GM18907 (cell line): ENCODE measurements at regions not wholly inside any gene's neighbourhood (a gene's known extent, or its start where the extent isn't known, plus 50 kb on each side); places are given as distances from the start of the nearest gene placed in this dataset.
"Not testable (repeated sequence)": the region's sequence is repeated elsewhere in the genome, so short reads cannot be mapped to it uniquely, and the experiment has no call there.

Experiments used
- ATAC-seq: cut with Tn5 transposase; IDR thresholded peaks from one replicate; pipeline ENCODE4 v1.9.1; 2021; ENCODE audit warnings: mild to moderate bottlenecking, moderate library complexity; ENCODE audit not compliant: unreplicated experiment

GRCh38 chr10:120187168-120187567 is 269.9 kb upstream of the PLPP4 start:
- ATAC-seq = not testable (repeated sequence)

GRCh38 chr10:120188950-120189349 is 268.1 kb upstream of the PLPP4 start:
- ATAC-seq = no peak

GRCh38 chr10:120195984-120196712 is 260.9 kb upstream of the PLPP4 start:
- no peak for ATAC-seq

- ATAC-seq = no peak
Measured at GRCh38 chr10:120204877-120205276, 252.2 kb upstream of the PLPP4 start.

DNA sequence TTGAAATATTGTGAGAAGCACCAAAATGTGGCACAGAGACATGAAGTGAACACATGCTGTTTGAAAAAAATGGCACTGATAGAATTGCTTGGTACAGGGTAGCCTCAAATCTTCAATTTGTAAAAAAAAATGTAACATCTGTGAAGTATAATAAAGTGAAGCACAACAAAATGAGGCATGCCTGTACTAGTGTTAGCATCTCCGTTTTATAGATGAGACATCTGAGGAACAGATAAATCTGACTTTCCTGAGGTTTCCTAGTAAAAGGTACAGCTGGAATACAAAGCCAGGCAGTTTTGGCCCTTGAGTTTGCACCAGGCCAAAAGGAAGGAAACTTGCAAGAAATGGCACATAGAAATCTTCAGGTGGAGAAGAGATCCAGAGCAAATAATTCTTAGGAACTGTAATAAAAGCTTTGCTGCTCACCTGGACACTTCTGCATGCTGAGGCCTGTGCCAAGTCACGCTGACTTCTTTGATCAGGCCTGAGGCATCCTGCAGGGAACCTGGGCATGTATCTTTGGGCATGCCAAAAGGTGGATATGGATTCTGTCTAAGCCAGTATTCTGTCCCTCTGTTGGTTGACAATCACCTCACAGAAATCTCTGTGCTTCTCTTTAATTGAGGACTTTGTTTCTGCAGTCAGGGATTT is 251.5 kb upstream of the PLPP4 start:
- no peak for ATAC-seq

DNA sequence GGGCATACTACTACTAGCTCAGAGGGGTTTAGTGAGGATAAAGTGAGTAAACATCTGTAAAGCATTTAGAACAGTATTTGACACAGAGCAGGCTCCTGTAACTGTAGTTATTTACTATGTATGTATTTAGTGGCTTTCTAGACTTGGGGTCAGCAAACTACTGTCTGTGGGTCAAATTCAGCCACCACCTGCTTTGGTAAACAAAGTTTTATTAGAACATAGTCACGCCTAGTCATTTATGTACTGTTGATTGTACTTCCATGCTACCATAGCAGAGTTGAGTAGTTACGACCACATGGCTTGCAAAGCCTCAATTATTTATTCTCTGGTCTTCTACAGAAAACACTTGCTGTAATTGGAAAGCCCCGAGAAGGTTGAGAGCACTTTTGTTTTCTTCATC is 248.5 kb upstream of the PLPP4 start:
- ATAC-seq = no peak

- ATAC-seq = no peak
Measured at GRCh38 chr10:120209124-120209762, 247.8 kb upstream of the PLPP4 start.

- ATAC-seq = no peak
Measured at GRCh38 chr10:120212275-120212674, 244.8 kb upstream of the PLPP4 start.

- not testable (repeated sequence) for ATAC-seq
Measured at GRCh38 chr10:120213283-120213682, 243.7 kb upstream of the PLPP4 start.

DNA sequence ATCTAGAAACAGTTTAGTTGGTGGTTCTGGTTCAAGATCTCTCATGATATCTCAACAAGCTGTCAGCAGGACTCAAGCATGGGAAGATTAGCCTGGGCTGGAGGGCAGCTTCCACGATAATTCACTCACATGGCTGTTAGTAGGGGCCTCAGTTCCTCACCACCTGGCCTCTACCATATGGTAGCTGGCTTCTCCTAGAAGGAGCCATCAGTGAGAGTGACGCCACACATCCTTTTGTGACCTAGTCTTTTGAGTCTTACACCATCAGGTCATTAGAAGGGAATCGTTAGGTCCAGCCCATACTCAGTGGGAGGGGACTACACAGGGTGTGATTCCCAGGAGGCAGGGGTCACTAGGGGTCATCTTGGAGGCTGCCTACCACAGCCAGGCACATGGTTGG is 239.3 kb upstream of the PLPP4 start:
- ATAC-seq = no peak

GRCh38 chr10:120221873-120222485 is 235.0 kb upstream of the PLPP4 start:
- no peak for ATAC-seq

GRCh38 chr10:120229641-120230040 is 227.4 kb upstream of the PLPP4 start:
- ATAC-seq = no peak

GRCh38 chr10:120239695-120240094 is 217.3 kb upstream of the PLPP4 start:
- ATAC-seq = not testable (repeated sequence)

- no peak for ATAC-seq
Measured at GRCh38 chr10:120251821-120252442, 205.1 kb upstream of the PLPP4 start.

DNA sequence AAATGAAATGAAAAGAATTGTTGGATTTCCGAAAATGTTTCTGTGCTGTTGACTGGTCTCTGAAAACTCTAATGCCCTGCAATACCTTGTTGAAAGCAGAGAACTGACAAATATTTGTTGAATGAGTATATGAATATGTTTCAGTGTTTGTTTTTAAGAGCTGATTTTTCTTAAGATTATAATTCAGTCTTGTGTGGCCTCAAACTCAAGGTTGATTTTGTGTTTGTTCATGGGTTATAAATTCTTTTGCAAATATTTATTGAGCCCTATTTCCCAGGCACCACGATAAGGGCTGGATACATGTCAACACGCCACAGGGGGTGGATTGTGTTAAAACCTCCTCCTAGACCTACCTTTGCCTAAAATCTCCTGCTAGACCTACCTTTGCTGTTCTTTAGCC is 203.9 kb upstream of the PLPP4 start:
- no peak for ATAC-seq

DNA sequence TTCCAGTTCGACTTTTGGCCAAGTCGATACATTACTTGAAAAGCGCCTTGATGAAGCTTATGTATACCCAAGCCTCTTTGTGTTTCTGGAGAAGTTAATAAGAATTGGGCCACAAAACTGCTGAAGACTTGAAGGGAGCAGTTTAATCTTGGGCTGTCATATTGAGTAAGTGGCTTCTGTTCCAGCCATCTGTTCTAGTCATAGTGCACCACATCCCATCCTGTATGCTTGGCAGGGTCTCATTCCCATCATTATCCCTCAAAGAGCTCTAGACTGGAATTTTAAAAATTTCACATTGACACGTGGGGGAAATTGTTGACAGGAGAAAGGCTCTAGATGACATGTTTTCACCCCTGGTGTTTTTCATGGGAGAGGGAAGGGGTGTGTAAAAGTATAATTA is 196.6 kb upstream of the PLPP4 start:
- no peak for ATAC-seq

DNA sequence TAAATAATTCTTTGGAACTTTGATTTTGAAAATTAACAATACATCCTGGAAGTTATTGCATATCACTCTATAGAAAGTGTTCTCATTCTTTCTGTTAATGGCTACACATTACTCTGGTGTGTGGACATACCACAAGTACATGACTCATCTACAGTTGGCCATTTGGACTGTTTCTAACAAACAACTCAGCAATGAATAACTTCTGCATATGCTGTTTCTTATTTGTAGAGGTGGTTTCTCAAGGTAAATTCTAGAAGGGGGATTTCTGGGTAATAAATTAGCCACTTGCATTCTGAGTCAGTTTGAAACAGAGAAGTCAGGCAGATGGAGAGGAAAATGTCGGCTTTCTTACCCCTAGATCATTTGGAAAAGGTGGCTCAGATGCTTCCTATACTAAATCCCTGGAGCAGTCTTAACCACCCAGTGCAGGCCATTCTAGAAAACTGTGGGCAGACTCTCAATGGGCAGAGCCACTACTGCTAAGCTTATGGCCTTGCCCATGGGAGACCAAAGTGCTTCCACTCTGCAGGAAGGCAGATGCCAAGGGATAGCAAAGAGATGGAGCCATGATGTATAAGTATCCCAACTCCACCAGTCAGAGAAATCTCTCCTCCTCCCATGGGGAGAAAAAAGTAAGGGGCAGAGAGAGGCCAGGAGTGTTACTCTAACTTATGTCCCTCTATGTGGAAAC is 194.0 kb upstream of the PLPP4 start:
- ATAC-seq = peak; percentile 89

- no peak for ATAC-seq
Measured at GRCh38 chr10:120266022-120266421, 191.0 kb upstream of the PLPP4 start.

GRCh38 chr10:120270906-120271305 is 186.1 kb upstream of the PLPP4 start:
- no peak for ATAC-seq

DNA sequence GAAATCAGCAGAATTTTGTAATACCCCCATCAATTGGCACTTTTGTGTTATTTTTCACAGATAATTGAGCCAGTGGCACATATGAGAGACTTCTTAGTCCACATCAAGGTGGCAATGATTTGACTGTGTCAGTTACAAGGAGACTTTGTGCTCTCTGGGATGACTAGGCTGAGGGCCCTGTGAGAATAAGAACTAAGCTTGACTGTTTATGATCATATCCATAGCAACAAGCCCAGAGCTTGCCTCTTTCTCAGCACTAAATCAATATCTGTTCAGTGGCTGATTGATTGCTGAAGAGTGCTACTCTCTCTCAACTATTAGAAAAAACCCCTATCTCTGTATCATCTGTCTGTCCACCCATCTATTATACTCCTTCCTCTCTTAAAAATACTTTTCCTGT is 185.3 kb upstream of the PLPP4 start:
- no peak for ATAC-seq

- ATAC-seq = no peak
Measured at GRCh38 chr10:120272350-120272749, 184.7 kb upstream of the PLPP4 start.
